ENCODE measurements at regions not wholly inside any gene's neighbourhood (a gene's known extent, or its start where the extent isn't known, plus 50 kb on each side); places are given as distances from the start of the nearest gene placed in this dataset.

DNA sequence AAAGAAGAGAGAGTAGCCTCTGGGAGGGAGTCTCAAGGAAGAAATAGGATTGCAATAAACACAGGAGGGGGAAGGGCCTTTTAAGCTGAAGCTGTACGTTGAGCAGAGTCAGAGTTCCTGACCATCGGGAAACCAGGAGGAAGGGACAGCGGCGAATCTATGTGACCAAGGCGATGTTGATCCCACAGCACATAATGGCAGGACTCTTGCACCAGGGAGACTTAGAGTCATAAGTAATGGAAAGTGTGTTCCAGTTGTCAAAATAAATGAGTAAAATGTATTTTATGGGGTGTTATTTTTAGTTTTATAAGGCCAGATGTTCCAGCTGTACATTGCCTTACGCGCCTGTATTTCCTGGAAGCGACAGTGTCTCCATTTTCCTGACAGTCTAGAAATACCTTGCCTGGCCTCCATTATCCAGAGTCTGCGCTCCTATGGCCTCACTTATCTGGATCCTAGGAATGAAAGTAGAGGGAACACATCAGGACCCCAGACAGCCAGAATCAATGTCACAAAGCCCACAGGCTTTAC lies 152.8 kb upstream of the COPS8 start:
- no peak for TF ChIP-seq POLR2AphosphoS5 (IDR thresholded peaks at IDR 0.05; ENCODE audit: borderline replicate concordance, low read depth, low read length)
- TF ChIP-seq EZH2 (IDR thresholded peaks at IDR 0.05), result no peak
